PC-3 (cell line): ENCODE measurements at regions not wholly inside any gene's neighbourhood (a gene's known extent, or its start where the extent isn't known, plus 50 kb on each side); places are given as distances from the start of the nearest gene placed in this dataset.

ENCODE experiments used
- ATAC-seq: fragments of 200-7000 bp; cut with Tn5 transposase; 2 replicates; pipeline ENCODE4 v1.9.1; 2020; ENCODE audit warnings: mild to moderate bottlenecking, moderate library complexity
- BruUV-seq: library from RNA; stranded (reverse); fragments of 400-500 nt; replicated peaks from 2 replicates; lab custom pipeline; 2021; lab: Mats Ljungman, UMichigan
- CTCF ChIA-PET: fragments of 300-600 bp; sonication (Branson Sonifier 250); formaldehyde crosslinking; loops from one replicate; lab custom pipeline; 2022; ENCODE audit warnings: antibody characterized with exemption; lab: Charles Lee
- POLR2A ChIA-PET: fragments of 300-600 bp; sonication (Branson Sonifier 250); formaldehyde crosslinking; loops from one replicate; lab custom pipeline; 2022; ENCODE audit warnings: antibody characterized with exemption; ENCODE audit not compliant: unreplicated experiment; lab: Charles Lee
- DNase-seq: peaks from one replicate; pipeline ENCODE4 v3.0.0-alpha.2; 2015
- H2AFZ ChIP-seq: fragments of 300-600 bp; sonication (generic); 2 replicates; pipeline ENCODE4 v1.6.0; 2016; ENCODE audit warnings: antibody characterized with exemption, low read length
- H3F3A ChIP-seq: fragments of 300-600 bp; sonication (generic); one replicate; pipeline ENCODE4 v1.6.0; 2017; ENCODE audit warnings: antibody characterized with exemption, low read length, control low read depth, mild to moderate bottlenecking; ENCODE audit not compliant: unreplicated experiment
- H3K27ac ChIP-seq: fragments of 300-600 bp; sonication (generic); 2 replicates; pipeline ENCODE4 v1.5.1; 2016; ENCODE audit warnings: mild to moderate bottlenecking, low read length
- H3K27me3 ChIP-seq: fragments of 300-600 bp; sonication (generic); 2 replicates; pipeline ENCODE4 v1.6.1; 2016; ENCODE audit warnings: low read length, mixed read lengths
- H3K36me3 ChIP-seq: fragments of 300-600 bp; sonication (generic); 2 replicates; pipeline ENCODE4 v1.6.1; 2016; ENCODE audit warnings: low read depth, mixed run types, low read length, mixed read lengths
- H3K4me1 ChIP-seq: fragments of 300-600 bp; sonication (generic); 2 replicates; pipeline ENCODE4 v1.5.1; 2016; ENCODE audit warnings: low read length; ENCODE audit not compliant: insufficient read depth
- H3K4me2 ChIP-seq: fragments of 300-600 bp; sonication (generic); 2 replicates; pipeline ENCODE4 v1.6.0; 2016; ENCODE audit warnings: low read length
- H3K4me3 ChIP-seq: fragments of 300-600 bp; sonication (generic); 2 replicates; pipeline ENCODE4 v1.5.1; 2016; ENCODE audit warnings: mild to moderate bottlenecking, low read length, mixed read lengths
- H3K79me2 ChIP-seq: fragments of 300-600 bp; sonication (generic); 2 replicates; pipeline ENCODE4 v1.6.1; 2017; ENCODE audit warnings: low read length, mixed read lengths
- H3K9ac ChIP-seq: fragments of 300-600 bp; sonication (generic); 2 replicates; pipeline ENCODE4 v1.6.0; 2016; ENCODE audit warnings: mild to moderate bottlenecking, low read length
- H3K9me2 ChIP-seq: fragments of 300-600 bp; sonication (generic); replicated peaks from 2 replicates; pipeline ENCODE4 v1.6.1; 2016; ENCODE audit warnings: mixed run types, low read length, mixed read lengths
- H3K9me3 ChIP-seq: fragments of 300-600 bp; sonication (generic); 2 replicates; pipeline ENCODE4 v1.6.1; 2016; ENCODE audit warnings: low read length, mixed read lengths
- H4K20me1 ChIP-seq: fragments of 300-600 bp; sonication (generic); 2 replicates; pipeline ENCODE4 v1.6.1; 2016; ENCODE audit warnings: low read length, mixed read lengths
- CTCF ChIP-seq: fragments of 300-600 bp; sonication (generic); conservative IDR thresholded peaks from 2 replicates; pipeline ENCODE4 v1.5.1; 2017; ENCODE audit warnings: antibody characterized with exemption, low read depth, mild to moderate bottlenecking, low read length
- EZH2 ChIP-seq: fragments of 300-600 bp; sonication (generic); IDR thresholded peaks from one replicate; pipeline ENCODE4 v1.6.1; 2017; ENCODE audit warnings: antibody characterized with exemption, mild to moderate bottlenecking, low read length; ENCODE audit not compliant: unreplicated experiment
- EZH2phosphoT487 ChIP-seq: fragments of 300-600 bp; sonication (generic); IDR thresholded peaks from 2 replicates; pipeline ENCODE4 v1.6.1; 2018; ENCODE audit warnings: mild to moderate bottlenecking, antibody characterized with exemption, low read length, borderline replicate concordance
- intact Hi-C: fragments of 100-400 bp; cut with micrococcal nuclease; formaldehyde crosslinking; loops from 2 replicates; pipeline ENCODE4 v1.9.0; 2023

- no peaks in the 10 kb centered on the region for H3K4me1 ChIP-seq
- H3F3A ChIP-seq, result no peaks in the 10 kb centered on the region
- H3K9me2 ChIP-seq, result no peaks in the 10 kb centered on the region
- no peak overlapping the region for H3K4me2 ChIP-seq
- H3K27me3 ChIP-seq, result 0 out of 2 replicates have a peak, but pooled peaks cover 4% of the 10 kb centered on the region
- ChIA-PET CTCF (no interaction called here), POLR2A (no interaction called here)
- H3K27ac ChIP-seq, result no peak overlapping the region
- H2AFZ ChIP-seq, result no peak overlapping the region
- H3K9me3 ChIP-seq, result no peaks in the 10 kb centered on the region
- BruUV-seq, result no TSS peak
- no peaks in the 10 kb centered on the region for H3K79me2 ChIP-seq
- intact Hi-C loops, result no loop called here
- H3K36me3 ChIP-seq, result no peaks in the 10 kb centered on the region
- DNase-seq (no peak), ATAC-seq (no peak)
- TF ChIP-seq CTCF (no peak), EZH2phosphoT487 (no peak), EZH2 (no peak)
- H3K9ac ChIP-seq, result no peak overlapping the region
- H4K20me1 ChIP-seq, result no peaks in the 10 kb centered on the region
- H3K4me3 ChIP-seq, result no peak overlapping the region
Observed at GRCh38 chr3:148005456-148005855, 596.3 kb downstream of the ZIC1 start.

DNA sequence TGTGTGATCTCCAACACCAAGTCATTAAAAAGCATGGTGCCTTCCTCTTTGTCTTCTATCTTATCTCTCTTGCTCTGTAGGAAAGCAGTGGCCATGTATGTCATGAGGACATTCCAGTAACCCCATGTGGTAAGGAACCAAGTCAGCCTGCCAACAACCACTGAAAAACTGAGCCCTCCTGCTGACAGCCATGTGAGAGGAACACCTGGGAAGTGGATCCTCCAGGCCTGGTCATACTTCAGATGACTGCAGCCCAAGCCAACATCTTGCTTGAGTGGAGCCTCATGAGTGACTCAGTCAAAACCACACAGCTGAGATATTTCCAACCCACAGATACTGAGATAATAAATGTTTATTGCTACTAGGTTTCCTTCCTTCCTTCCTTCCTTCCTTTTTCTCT, 597.3 kb downstream of the ZIC1 start:
- DNase-seq, result peak; percentile 38

DNA sequence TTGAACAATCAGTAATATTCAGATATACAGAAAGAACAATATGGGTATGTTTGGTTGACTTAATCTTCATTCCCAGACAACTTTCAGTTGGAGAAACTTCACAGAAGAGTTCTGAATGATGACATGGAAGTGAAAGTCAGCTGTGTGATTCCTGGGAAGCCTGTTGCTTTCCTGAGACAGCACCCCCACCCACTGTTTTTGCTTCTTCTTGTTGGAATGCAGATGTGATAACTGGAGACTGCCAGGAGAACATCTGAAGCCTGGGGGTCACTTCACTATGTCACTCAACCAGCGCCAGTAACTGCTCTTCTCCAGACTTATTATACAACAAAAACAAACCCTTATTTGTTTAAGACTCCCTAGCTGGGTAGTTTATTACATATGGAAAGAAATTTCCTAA, 599.4 kb downstream of the ZIC1 start:
- POLR2A ChIA-PET, result no interaction called here
- DNase-seq (no peak), ATAC-seq (no peak)
- no peaks in the 10 kb centered on the region for H3F3A ChIP-seq
- H3K79me2 ChIP-seq, result no peaks in the 10 kb centered on the region
- no peak overlapping the region for H3K4me3 ChIP-seq
- no peak for TF ChIP-seq EZH2phosphoT487
- no peak for TF ChIP-seq CTCF
- TF ChIP-seq EZH2, result no peak
- CTCF ChIA-PET, result no interaction called here
- H3K9me2 ChIP-seq, result no peaks in the 10 kb centered on the region
- no peaks in the 10 kb centered on the region for H3K27me3 ChIP-seq
- intact Hi-C loops, result no loop called here
- no peak overlapping the region for H3K27ac ChIP-seq
- no peak overlapping the region for H3K9ac ChIP-seq
- no TSS peak for BruUV-seq
- H3K36me3 ChIP-seq, result no peaks in the 10 kb centered on the region
- H3K4me1 ChIP-seq, result no peaks in the 10 kb centered on the region
- no peak overlapping the region for H3K4me2 ChIP-seq
- H4K20me1 ChIP-seq, result no peaks in the 10 kb centered on the region
- H2AFZ ChIP-seq, result no peak overlapping the region
- no peaks in the 10 kb centered on the region for H3K9me3 ChIP-seq

More for the DNA sequence above, 597.3 kb downstream of the ZIC1 start:
- no peaks in the 10 kb centered on the region for H3F3A ChIP-seq
- H3K9me2 ChIP-seq, result no peaks in the 10 kb centered on the region
- H4K20me1 ChIP-seq, result no peaks in the 10 kb centered on the region
- H3K27ac ChIP-seq, result no peak overlapping the region
- POLR2A ChIA-PET, result no interaction called here
- no peaks in the 10 kb centered on the region for H3K9me3 ChIP-seq
- no peaks in the 10 kb centered on the region for H3K79me2 ChIP-seq
- CTCF ChIA-PET, result no interaction called here
- H2AFZ ChIP-seq, result no peak overlapping the region
- no peak for TF ChIP-seq EZH2phosphoT487
- TF ChIP-seq CTCF, result no peak
- TF ChIP-seq EZH2, result no peak
- no peak overlapping the region for H3K4me2 ChIP-seq
- no peaks in the 10 kb centered on the region for H3K36me3 ChIP-seq
- no peaks in the 10 kb centered on the region for H3K4me1 ChIP-seq
- BruUV-seq, result no TSS peak
- no peak for ATAC-seq
- H3K4me3 ChIP-seq, result no peak overlapping the region
- no peak overlapping the region for H3K9ac ChIP-seq
- H3K27me3 ChIP-seq, result no peaks in the 10 kb centered on the region
- intact Hi-C loops, result no loop called here
